Nucleus accumbens (tissue), 56 donors: ENCODE measurements at regions not wholly inside any gene's neighbourhood (a gene's known extent, or its start where the extent isn't known, plus 50 kb on each side); places are given as distances from the start of the nearest gene placed in this dataset.

Experiments used
- DNase-seq, 56 donors: peaks; one replicate each; lab custom pipeline; 2025; lab: John Stamatoyannopoulos, UW

- DNase-seq, result no peak
These were observed 49.9 kb upstream of the HS6ST1 start for GRCh38 chr2:128368437-128369107.

GRCh38 chr2:128369108-128369555, 50.5 kb upstream of the HS6ST1 start:
- DNase-seq, result no peak

GRCh38 chr2:128369602-128370467, 51.2 kb upstream of the HS6ST1 start:
- DNase-seq, result no peak

- DNase-seq, result no peak
These were observed 52.0 kb upstream of the HS6ST1 start for GRCh38 chr2:128370468-128371247.

GRCh38 chr2:128371248-128371630, 52.6 kb upstream of the HS6ST1 start:
- no peak for DNase-seq

- no peak for DNase-seq
These were observed 53.1 kb upstream of the HS6ST1 start for GRCh38 chr2:128371648-128372345.

GRCh38 chr2:128372621-128373341, 54.1 kb upstream of the HS6ST1 start:
- DNase-seq, result no peak

GRCh38 chr2:128373451-128374000, 54.9 kb upstream of the HS6ST1 start:
- no peak for DNase-seq

GRCh38 chr2:128374001-128374710, 55.5 kb upstream of the HS6ST1 start:
- DNase-seq, result no peak

- DNase-seq, result no peak
These were observed 56.2 kb upstream of the HS6ST1 start for GRCh38 chr2:128374711-128375413.

- no peak for DNase-seq
These were observed 56.8 kb upstream of the HS6ST1 start for GRCh38 chr2:128375454-128375853.

GRCh38 chr2:128376241-128377041, 57.8 kb upstream of the HS6ST1 start:
- DNase-seq, result no peak

GRCh38 chr2:128377071-128377910, 58.6 kb upstream of the HS6ST1 start:
- DNase-seq, result no peak

- DNase-seq, result no peak
These were observed 59.8 kb upstream of the HS6ST1 start for GRCh38 chr2:128378231-128379020.
